Endothelial cell of umbilical vein (primary cell): ENCODE measurements at regions not wholly inside any gene's neighbourhood (a gene's known extent, or its start where the extent isn't known, plus 50 kb on each side); places are given as distances from the start of the nearest gene placed in this dataset.

ENCODE experiments used
- BruUV-seq: library from RNA; stranded (reverse); fragments of 400-500 nt; replicated peaks from 2 replicates; lab custom pipeline; 2021; lab: Mats Ljungman, UMichigan
- CTCF ChIA-PET: fragments of 300-600, 350-600 bp; sonication (Branson Sonifier 250); formaldehyde crosslinking; loops from one replicate; lab custom pipeline; 2021; ENCODE audit warnings: antibody characterized with exemption, inconsistent platforms; lab: Charles Lee
- POLR2A ChIA-PET: fragments of 300-600, 350-600 bp; sonication (Branson Sonifier 250); formaldehyde crosslinking; loops from one replicate; lab custom pipeline; 2021; ENCODE audit warnings: antibody characterized with exemption, inconsistent platforms; lab: Charles Lee
- DNase-seq: peaks from one replicate; pipeline ENCODE4 v3.0.0-alpha.2; 2011; ENCODE audit warnings: low read depth, low spot score
- FAIRE-seq: peaks from 2 replicates; lab custom pipeline; 2011; peaks lifted over from hg19 to GRCh38; lab: Jason Lieb, UNC
- H2AFZ ChIP-seq: 2 replicates; pipeline ENCODE4 v1.6.0; 2012; ENCODE audit warnings: low read depth, low read length, control low read depth, inconsistent platforms
- H3K27ac ChIP-seq: 2 replicates; pipeline ENCODE4 v1.5.1; 2011; ENCODE audit warnings: low read depth, mild to moderate bottlenecking, control low read depth, low read length, moderate library complexity; ENCODE audit not compliant: insufficient read depth
- H3K27me3 ChIP-seq, 2 experiments: 2 replicates each; pipeline versions ENCODE4 v1.6.0 to v1.6.1; 2011; ENCODE audit warnings: low read length in 2 of 2, mixed read lengths in 1 of 2; ENCODE audit not compliant: control insufficient read depth in 2 of 2, insufficient read depth in 2 of 2
- H3K36me3 ChIP-seq, 2 experiments: 2 replicates in 1 of 2; 3 replicates in 1 of 2; pipeline ENCODE4 v1.5.1; 2011; ENCODE audit warnings: low read length in 2 of 2, mild to moderate bottlenecking in 1 of 2, moderate library complexity in 1 of 2; ENCODE audit not compliant: control insufficient read depth in 2 of 2, insufficient read depth in 2 of 2; ENCODE audit errors: extremely low read depth in 1 of 2
- H3K4me1 ChIP-seq: 3 replicates; pipeline ENCODE4 v1.5.1; 2011; ENCODE audit warnings: mild to moderate bottlenecking, low read length; ENCODE audit not compliant: control insufficient read depth, insufficient read depth; ENCODE audit errors: extremely low read depth
- H3K4me2 ChIP-seq: 2 replicates; pipeline ENCODE4 v1.6.1; 2011; ENCODE audit warnings: low read length, control low read depth, mixed read lengths; ENCODE audit not compliant: insufficient read depth
- H3K4me3 ChIP-seq, 3 experiments: fragments of 200-600 bp in 1 of 3; sonication (generic), shearing (Covaris generic) in 1 of 3; replicated peaks in 1 of 3; 2 replicates each; pipeline ENCODE4 v1.5.1; 2011 to 2016; ENCODE audit warnings: control low read depth in 3 of 3, low read length in 3 of 3, mild to moderate bottlenecking in 2 of 3, inconsistent platforms in 1 of 3, low read depth in 1 of 3, moderate library complexity in 1 of 3; ENCODE audit not compliant: insufficient read depth in 1 of 3
- H3K79me2 ChIP-seq: 2 replicates; pipeline ENCODE4 v1.6.0; 2012; ENCODE audit warnings: low read length, inconsistent platforms; ENCODE audit not compliant: control insufficient read depth, insufficient read depth
- H3K9ac ChIP-seq: replicated peaks from 2 replicates; pipeline ENCODE3; 2011; ENCODE audit warnings: low read length, control low read depth; ENCODE audit not compliant: insufficient read depth; ENCODE audit errors: extremely low read depth
- H3K9me1 ChIP-seq: replicated peaks from 3 replicates; pipeline ENCODE4 v1.6.0; 2011; ENCODE audit warnings: mild to moderate bottlenecking, low read length; ENCODE audit not compliant: control insufficient read depth, insufficient read depth; ENCODE audit errors: extremely low read depth
- H3K9me3 ChIP-seq: replicated peaks from 2 replicates; pipeline ENCODE4 v1.5.1; 2012; ENCODE audit warnings: low read length, inconsistent platforms; ENCODE audit not compliant: control insufficient read depth, insufficient read depth
- H4K20me1 ChIP-seq: replicated peaks from 2 replicates; pipeline ENCODE3; 2011; ENCODE audit warnings: mild to moderate bottlenecking, low read length; ENCODE audit not compliant: control insufficient read depth, insufficient read depth; ENCODE audit errors: extremely low read depth
- CTCF ChIP-seq, 2 donors: IDR thresholded peaks; 1 replicate in 1 of 2; 2 replicates in 1 of 2; pipeline ENCODE4 v1.5.1; 2011; ENCODE audit warnings: low read length in 2 of 2, mild to moderate bottlenecking in 2 of 2, moderate library complexity in 2 of 2, control low read depth in 1 of 2, inconsistent platforms in 1 of 2, low read depth in 1 of 2; ENCODE audit not compliant: insufficient read depth in 1 of 2; ENCODE audit errors: extremely low read depth in 1 of 2
- EZH2 ChIP-seq: IDR thresholded peaks from 2 replicates; pipeline ENCODE4 v1.6.1; 2012; ENCODE audit warnings: borderline replicate concordance, low read depth, mild to moderate bottlenecking, moderate library complexity, low read length, inconsistent platforms; ENCODE audit not compliant: severe bottlenecking
- FOS ChIP-seq: IDR thresholded peaks from 2 replicates; pipeline ENCODE4 v1.6.1; 2011; ENCODE audit warnings: mild to moderate bottlenecking, low read length, moderate library complexity, borderline replicate concordance; ENCODE audit not compliant: insufficient read depth
- GATA2 ChIP-seq: IDR thresholded peaks from 2 replicates; pipeline ENCODE4 v1.7.0; 2011; ENCODE audit warnings: low read depth, mild to moderate bottlenecking, moderate library complexity, mixed read lengths, low read length; ENCODE audit not compliant: insufficient read length, insufficient read depth
- JUN ChIP-seq: IDR thresholded peaks from 2 replicates; pipeline ENCODE4 v1.6.1; 2011; ENCODE audit warnings: borderline replicate concordance, low read depth; ENCODE audit not compliant: insufficient read length, insufficient read depth
- MAX ChIP-seq: IDR thresholded peaks from 2 replicates; pipeline ENCODE4 v1.6.1; 2011; ENCODE audit not compliant: insufficient read depth, insufficient read length
- MYC ChIP-seq: IDR thresholded peaks from one replicate; pipeline ENCODE4 v1.6.1; 2011; ENCODE audit warnings: mild to moderate bottlenecking, low read depth, low read length
- POLR2A ChIP-seq: IDR thresholded peaks from 2 replicates; pipeline ENCODE4 v1.6.1; 2012; ENCODE audit warnings: low read depth, mild to moderate bottlenecking, control low read depth, low read length
- POLR2AphosphoS5 ChIP-seq: IDR thresholded peaks from 2 replicates; pipeline ENCODE4 v1.6.1; 2012; ENCODE audit warnings: low read depth, mild to moderate bottlenecking, control low read depth, low read length, moderate library complexity; ENCODE audit not compliant: insufficient read depth
- dilution Hi-C: fragments of 300-500 bp; cut with MboI; formaldehyde crosslinking; loops from one replicate; pipeline ENCODE4 v1.15.0; 2019; ENCODE audit warnings: low sequenced_read_pairs; ENCODE audit not compliant: extremely low pct_ligation_motif_present
- intact Hi-C: fragments of 100-400 bp; cut with micrococcal nuclease; formaldehyde crosslinking; loops from one replicate; pipeline ENCODE4 v1.10.0; 2022

GRCh38 chr16:85495823-85496538, 117.1 kb upstream of the GSE1 start:
- ChIA-PET POLR2A (no interaction called here), CTCF (interaction anchor here (1.2 kb wide), 1 partner anchor 76 kb away, joined by 3 read pairs; no protein-coding TSS in a partner anchor)
- H3K9me3 ChIP-seq = no peaks in the 10 kb centered on the region
- H2AFZ ChIP-seq = no peak overlapping the region
- no peaks in the 10 kb centered on the region for H3K79me2 ChIP-seq
- TF ChIP-seq JUN = no peak
- TF ChIP-seq GATA2 = no peak
- TF ChIP-seq MAX = no peak
- no peak for TF ChIP-seq MYC
- no peak for TF ChIP-seq FOS
- no peak for TF ChIP-seq POLR2A
- TF ChIP-seq CTCF (IDR thresholded peaks at IDR 0.05; ENCODE audit: extremely low read depth in 1 of 2, insufficient read depth in 1 of 2, low read depth in 1 of 2, low read length in 2 of 2) = no peak
- TF ChIP-seq POLR2AphosphoS5 = no peak
- TF ChIP-seq EZH2 = no peak
- no peaks in the 10 kb centered on the region for H3K36me3 ChIP-seq
- BruUV-seq = no TSS peak
- H3K4me1 ChIP-seq = no peaks in the 10 kb centered on the region
- DNase-seq = no peak
- H3K4me3 ChIP-seq = no peak overlapping the region
- FAIRE-seq = no peak
- H3K9ac ChIP-seq = no peak overlapping the region
- intact Hi-C loops (no loop called here), dilution Hi-C loops (no loop called here)
- H4K20me1 ChIP-seq = no peaks in the 10 kb centered on the region
- no peaks in the 10 kb centered on the region for H3K27me3 ChIP-seq
- no peak overlapping the region for H3K27ac ChIP-seq
- no peak overlapping the region for H3K4me2 ChIP-seq
- no peaks in the 10 kb centered on the region for H3K9me1 ChIP-seq
